T-helper 1 cell treated with Interleukin-12 subunit alpha and Interleukin-12 subunit beta and Interleukin-4 antibody, amounts not matched to agents 30 μg/mL and 1 μg/mL, for 36 hours (primary cell): ENCODE measurements at regions not wholly inside any gene's neighbourhood (a gene's known extent, or its start where the extent isn't known, plus 50 kb on each side); places are given as distances from the start of the nearest gene placed in this dataset.

Source experiments
- H3K27ac Mint-ChIP-seq: one replicate; pipeline ENCODE4 v1.8.0; 2021; ENCODE audit warnings: mild to moderate bottlenecking, mixed read lengths
- H3K27me3 Mint-ChIP-seq: one replicate; pipeline ENCODE4 v1.8.0; 2021; ENCODE audit warnings: low read depth, mixed read lengths
- H3K36me3 Mint-ChIP-seq: one replicate; pipeline ENCODE4 v1.8.0; 2021; ENCODE audit warnings: low read depth, mixed read lengths
- H3K4me1 Mint-ChIP-seq: one replicate; pipeline ENCODE4 v1.8.0; 2021; ENCODE audit warnings: low read depth, mixed read lengths
- H3K4me3 Mint-ChIP-seq: one replicate; pipeline ENCODE4 v1.8.0; 2021; ENCODE audit warnings: mild to moderate bottlenecking, moderate library complexity, mixed read lengths
- H3K9me3 Mint-ChIP-seq: one replicate; pipeline ENCODE4 v1.8.0; 2021; ENCODE audit warnings: mixed read lengths

- Mint-ChIP-seq H3K36me3 (no peaks in the 10 kb centered on the region), H3K4me3 (no peak overlapping the region), H3K4me1 (peaks cover 7% of the 10 kb centered on the region), H3K27me3 (peaks cover 8% of the 10 kb centered on the region), H3K9me3 (no peaks in the 10 kb centered on the region), H3K27ac (no peak overlapping the region)
Observed at GRCh38 chr16:79914961-79915720, 314.6 kb upstream of the MAF start.

GRCh38 chr16:79912592-79913310 lies 312.2 kb upstream of the MAF start:
- no peak overlapping the region for H3K27ac Mint-ChIP-seq
- H3K4me3 Mint-ChIP-seq: no peak overlapping the region
- H3K27me3 Mint-ChIP-seq: peaks cover 8% of the 10 kb centered on the region
- H3K36me3 Mint-ChIP-seq: no peaks in the 10 kb centered on the region
- H3K4me1 Mint-ChIP-seq: no peaks in the 10 kb centered on the region
- no peaks in the 10 kb centered on the region for H3K9me3 Mint-ChIP-seq

GRCh38 chr16:79911660-79912059 lies 311.1 kb upstream of the MAF start:
- Mint-ChIP-seq H3K27me3 (peaks cover 12% of the 10 kb centered on the region), H3K4me3 (no peak overlapping the region), H3K27ac (no peak overlapping the region), H3K9me3 (peaks cover 3% of the 10 kb centered on the region), H3K4me1 (no peaks in the 10 kb centered on the region), H3K36me3 (no peaks in the 10 kb centered on the region)

- H3K27me3 Mint-ChIP-seq: peaks cover 10% of the 10 kb centered on the region
- no peaks in the 10 kb centered on the region for H3K4me1 Mint-ChIP-seq
- no peak overlapping the region for H3K4me3 Mint-ChIP-seq
- H3K9me3 Mint-ChIP-seq: peaks cover 3% of the 10 kb centered on the region
- no peak overlapping the region for H3K27ac Mint-ChIP-seq
- H3K36me3 Mint-ChIP-seq: no peaks in the 10 kb centered on the region
Observed at GRCh38 chr16:79909571-79909970, 309.0 kb upstream of the MAF start.

- Mint-ChIP-seq H3K4me1 (no peaks in the 10 kb centered on the region), H3K9me3 (peaks cover 8% of the 10 kb centered on the region), H3K27ac (no peak overlapping the region), H3K36me3 (no peaks in the 10 kb centered on the region), H3K4me3 (no peak overlapping the region), H3K27me3 (peaks cover 3% of the 10 kb centered on the region)
Observed at GRCh38 chr16:79903471-79903870, 302.9 kb upstream of the MAF start.

GRCh38 chr16:79902351-79902750 lies 301.8 kb upstream of the MAF start:
- Mint-ChIP-seq H3K9me3 (peaks cover 7% of the 10 kb centered on the region), H3K27me3 (peaks cover 2% of the 10 kb centered on the region), H3K4me1 (no peaks in the 10 kb centered on the region), H3K27ac (no peak overlapping the region), H3K4me3 (no peak overlapping the region), H3K36me3 (no peaks in the 10 kb centered on the region)

GRCh38 chr16:79901522-79901921 lies 301.0 kb upstream of the MAF start:
- H3K9me3 Mint-ChIP-seq: peaks cover 4% of the 10 kb centered on the region
- no peaks in the 10 kb centered on the region for H3K4me1 Mint-ChIP-seq
- H3K4me3 Mint-ChIP-seq: no peak overlapping the region
- no peaks in the 10 kb centered on the region for H3K36me3 Mint-ChIP-seq
- no peaks in the 10 kb centered on the region for H3K27me3 Mint-ChIP-seq
- H3K27ac Mint-ChIP-seq: no peak overlapping the region

- no peak overlapping the region for H3K27ac Mint-ChIP-seq
- no peaks in the 10 kb centered on the region for H3K27me3 Mint-ChIP-seq
- H3K4me3 Mint-ChIP-seq: no peak overlapping the region
- no peaks in the 10 kb centered on the region for H3K36me3 Mint-ChIP-seq
- peaks cover 4% of the 10 kb centered on the region for H3K9me3 Mint-ChIP-seq
- H3K4me1 Mint-ChIP-seq: no peaks in the 10 kb centered on the region
Observed at GRCh38 chr16:79899716-79900115, 299.2 kb upstream of the MAF start.

- Mint-ChIP-seq H3K4me3 (no peak overlapping the region), H3K36me3 (no peaks in the 10 kb centered on the region), H3K4me1 (no peaks in the 10 kb centered on the region), H3K27ac (no peak overlapping the region), H3K9me3 (peaks cover 4% of the 10 kb centered on the region), H3K27me3 (no peaks in the 10 kb centered on the region)
Observed at GRCh38 chr16:79899316-79899715, 298.8 kb upstream of the MAF start.

GRCh38 chr16:79898703-79899102 lies 298.2 kb upstream of the MAF start:
- no peak overlapping the region for H3K4me3 Mint-ChIP-seq
- H3K36me3 Mint-ChIP-seq: no peaks in the 10 kb centered on the region
- no peaks in the 10 kb centered on the region for H3K27me3 Mint-ChIP-seq
- no peak overlapping the region for H3K27ac Mint-ChIP-seq
- no peaks in the 10 kb centered on the region for H3K4me1 Mint-ChIP-seq
- H3K9me3 Mint-ChIP-seq: peaks cover 4% of the 10 kb centered on the region

GRCh38 chr16:79897453-79898146 lies 297.1 kb upstream of the MAF start:
- no peak overlapping the region for H3K27ac Mint-ChIP-seq
- no peaks in the 10 kb centered on the region for H3K36me3 Mint-ChIP-seq
- no peaks in the 10 kb centered on the region for H3K4me1 Mint-ChIP-seq
- no peak overlapping the region for H3K4me3 Mint-ChIP-seq
- H3K27me3 Mint-ChIP-seq: no peaks in the 10 kb centered on the region
- H3K9me3 Mint-ChIP-seq: peaks cover 4% of the 10 kb centered on the region

- Mint-ChIP-seq H3K4me3 (no peak overlapping the region), H3K4me1 (no peaks in the 10 kb centered on the region), H3K9me3 (no peaks in the 10 kb centered on the region), H3K36me3 (no peaks in the 10 kb centered on the region), H3K27me3 (no peaks in the 10 kb centered on the region), H3K27ac (no peak overlapping the region)
Observed at GRCh38 chr16:79897104-79897452, 296.5 kb upstream of the MAF start.

GRCh38 chr16:79895917-79896203 lies 295.3 kb upstream of the MAF start:
- Mint-ChIP-seq H3K4me1 (no peaks in the 10 kb centered on the region), H3K4me3 (no peak overlapping the region), H3K36me3 (no peaks in the 10 kb centered on the region), H3K9me3 (no peaks in the 10 kb centered on the region), H3K27ac (no peak overlapping the region), H3K27me3 (no peaks in the 10 kb centered on the region)

GRCh38 chr16:79895053-79895916 lies 294.7 kb upstream of the MAF start:
- no peaks in the 10 kb centered on the region for H3K4me1 Mint-ChIP-seq
- H3K27ac Mint-ChIP-seq: no peak overlapping the region
- no peak overlapping the region for H3K4me3 Mint-ChIP-seq
- H3K9me3 Mint-ChIP-seq: no peaks in the 10 kb centered on the region
- H3K36me3 Mint-ChIP-seq: no peaks in the 10 kb centered on the region
- no peaks in the 10 kb centered on the region for H3K27me3 Mint-ChIP-seq
